ENCODE measurements at regions not wholly inside any gene's neighbourhood (a gene's known extent, or its start where the extent isn't known, plus 50 kb on each side); places are given as distances from the start of the nearest gene placed in this dataset.

- no peak for TF ChIP-seq CTCF (conservative IDR thresholded peaks at IDR 0.05 in 1 of 2, IDR thresholded peaks at IDR 0.05 in 1 of 2; ENCODE audit: extremely low read depth in 1 of 2, insufficient read depth in 1 of 2, low read depth in 1 of 2, low read length in 2 of 2)
- TF ChIP-seq EZH2 (IDR thresholded peaks at IDR 0.05; ENCODE audit: borderline replicate concordance, low read length), result no peak
Measured at GRCh38 chr5:92394936-92395335, 1011.8 kb upstream of the ARRDC3 start.
